Neural progenitor cell (in vitro differentiated cells): ENCODE measurements at regions not wholly inside any gene's neighbourhood (a gene's known extent, or its start where the extent isn't known, plus 50 kb on each side); places are given as distances from the start of the nearest gene placed in this dataset.

Experiments
- DNase-seq: peaks from one replicate; pipeline ENCODE4 v3.0.0-alpha.2; 2016; ENCODE audit warnings: low spot score
- H2AFZ ChIP-seq: fragments of 200-600 bp; sonication (generic); replicated peaks from 2 replicates; pipeline ENCODE4 v1.6.1; 2016; ENCODE audit warnings: antibody characterized with exemption
- H3F3A ChIP-seq: fragments of 200-600 bp; sonication (generic); 2 replicates; pipeline ENCODE4 v1.6.1; 2016; ENCODE audit warnings: antibody characterized with exemption, low read depth
- H3K27ac ChIP-seq: fragments of 200-600 bp; sonication (generic); 2 replicates; pipeline ENCODE4 v1.5.1; 2016; ENCODE audit warnings: mild to moderate bottlenecking
- H3K27me3 ChIP-seq: fragments of 200-600 bp; sonication (generic); 2 replicates; pipeline ENCODE4 v1.6.1; 2016; ENCODE audit warnings: mild to moderate bottlenecking, moderate library complexity
- H3K36me3 ChIP-seq: fragments of 200-600 bp; sonication (generic); 2 replicates; pipeline ENCODE4 v1.5.1; 2016
- H3K4me1 ChIP-seq: fragments of 200-600 bp; sonication (generic); 2 replicates; pipeline ENCODE4 v1.6.1; 2016; ENCODE audit warnings: mixed run types
- H3K4me2 ChIP-seq: fragments of 200-600 bp; sonication (generic); 2 replicates; pipeline ENCODE4 v1.6.1; 2016
- H3K4me3 ChIP-seq: fragments of 200-600 bp; sonication (generic); 2 replicates; pipeline ENCODE4 v1.5.1; 2016
- H3K79me2 ChIP-seq: fragments of 200-600 bp; sonication (generic); 2 replicates; pipeline ENCODE4 v1.6.1; 2016; ENCODE audit warnings: low read depth
- H3K9ac ChIP-seq: fragments of 200-600 bp; sonication (generic); 2 replicates; pipeline ENCODE4 v1.6.1; 2016
- H3K9me3 ChIP-seq: fragments of 200-600 bp; sonication (generic); 2 replicates; pipeline ENCODE4 v1.5.1; 2016; ENCODE audit warnings: low read depth
- H4K20me1 ChIP-seq: fragments of 200-600 bp; sonication (generic); 2 replicates; pipeline ENCODE4 v1.6.1; 2016; ENCODE audit warnings: low read depth
- H3K27ac Mint-ChIP-seq: 3 replicates; pipeline ENCODE4 v1.8.0; 2021; ENCODE audit warnings: mixed read lengths
- H3K27me3 Mint-ChIP-seq: 2 replicates; pipeline ENCODE4 v1.8.0; 2022; ENCODE audit warnings: low read depth, mild to moderate bottlenecking, inconsistent platforms, moderate library complexity, mixed read lengths; ENCODE audit not compliant: insufficient read depth
- H3K36me3 Mint-ChIP-seq: 3 replicates; pipeline ENCODE4 v1.8.0; 2021; ENCODE audit warnings: mixed read lengths
- H3K4me1 Mint-ChIP-seq: 3 replicates; pipeline ENCODE4 v1.8.0; 2021; ENCODE audit warnings: mixed read lengths
- H3K4me3 Mint-ChIP-seq: 3 replicates; pipeline ENCODE4 v1.8.0; 2021; ENCODE audit warnings: mild to moderate bottlenecking, moderate library complexity, mixed read lengths
- H3K9me3 Mint-ChIP-seq: 3 replicates; pipeline ENCODE4 v1.8.0; 2020; ENCODE audit warnings: mixed read lengths
- EZH2 ChIP-seq: fragments of 200-600 bp; sonication (generic); IDR thresholded peaks from 2 replicates; pipeline ENCODE4 v1.6.1; 2017; ENCODE audit warnings: antibody characterized with exemption, mild to moderate bottlenecking, moderate library complexity
- EZH2phosphoT487 ChIP-seq: fragments of 200-600 bp; sonication (generic); IDR thresholded peaks from 2 replicates; pipeline ENCODE4 v1.6.1; 2017; ENCODE audit warnings: antibody characterized with exemption
- TF ChIP-seq, protein P1 (sequence below): fragments of 200-600 bp; sonication (generic); IDR thresholded peaks from 2 replicates; pipeline ENCODE4 v1.5.1; 2017; ENCODE audit warnings: antibody characterized with exemption, mild to moderate bottlenecking

- Mint-ChIP-seq H3K9me3 (no peaks in the 10 kb centered on the region), H3K4me1 (peaks cover 12% of the 10 kb centered on the region), H3K27ac (no peak overlapping the region), H3K4me3 (no peak overlapping the region), H3K36me3 (no peaks in the 10 kb centered on the region), H3K27me3 (peaks cover 7% of the 10 kb centered on the region)
- Histone ChIP-seq H4K20me1 (no peaks in the 10 kb centered on the region), H3K4me2 (no peak overlapping the region), H3K27ac (no peak overlapping the region), H3K4me1 (no peaks in the 10 kb centered on the region), H3F3A (peaks cover 3% of the 10 kb centered on the region), H3K9ac (no peak overlapping the region), H3K27me3 (no peaks in the 10 kb centered on the region), H3K79me2 (no peaks in the 10 kb centered on the region), H2AFZ (no peak overlapping the region), H3K9me3 (no peaks in the 10 kb centered on the region), H3K4me3 (no peak overlapping the region), H3K36me3 (no peaks in the 10 kb centered on the region)
- TF ChIP-seq, protein P1, sequence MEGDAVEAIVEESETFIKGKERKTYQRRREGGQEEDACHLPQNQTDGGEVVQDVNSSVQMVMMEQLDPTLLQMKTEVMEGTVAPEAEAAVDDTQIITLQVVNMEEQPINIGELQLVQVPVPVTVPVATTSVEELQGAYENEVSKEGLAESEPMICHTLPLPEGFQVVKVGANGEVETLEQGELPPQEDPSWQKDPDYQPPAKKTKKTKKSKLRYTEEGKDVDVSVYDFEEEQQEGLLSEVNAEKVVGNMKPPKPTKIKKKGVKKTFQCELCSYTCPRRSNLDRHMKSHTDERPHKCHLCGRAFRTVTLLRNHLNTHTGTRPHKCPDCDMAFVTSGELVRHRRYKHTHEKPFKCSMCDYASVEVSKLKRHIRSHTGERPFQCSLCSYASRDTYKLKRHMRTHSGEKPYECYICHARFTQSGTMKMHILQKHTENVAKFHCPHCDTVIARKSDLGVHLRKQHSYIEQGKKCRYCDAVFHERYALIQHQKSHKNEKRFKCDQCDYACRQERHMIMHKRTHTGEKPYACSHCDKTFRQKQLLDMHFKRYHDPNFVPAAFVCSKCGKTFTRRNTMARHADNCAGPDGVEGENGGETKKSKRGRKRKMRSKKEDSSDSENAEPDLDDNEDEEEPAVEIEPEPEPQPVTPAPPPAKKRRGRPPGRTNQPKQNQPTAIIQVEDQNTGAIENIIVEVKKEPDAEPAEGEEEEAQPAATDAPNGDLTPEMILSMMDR: no peak
- TF ChIP-seq EZH2 (no peak), EZH2phosphoT487 (no peak)
- DNase-seq: no peak
Observed at GRCh38 chr14:104321802-104322130, 183.4 kb downstream of the KIF26A start.

DNA sequence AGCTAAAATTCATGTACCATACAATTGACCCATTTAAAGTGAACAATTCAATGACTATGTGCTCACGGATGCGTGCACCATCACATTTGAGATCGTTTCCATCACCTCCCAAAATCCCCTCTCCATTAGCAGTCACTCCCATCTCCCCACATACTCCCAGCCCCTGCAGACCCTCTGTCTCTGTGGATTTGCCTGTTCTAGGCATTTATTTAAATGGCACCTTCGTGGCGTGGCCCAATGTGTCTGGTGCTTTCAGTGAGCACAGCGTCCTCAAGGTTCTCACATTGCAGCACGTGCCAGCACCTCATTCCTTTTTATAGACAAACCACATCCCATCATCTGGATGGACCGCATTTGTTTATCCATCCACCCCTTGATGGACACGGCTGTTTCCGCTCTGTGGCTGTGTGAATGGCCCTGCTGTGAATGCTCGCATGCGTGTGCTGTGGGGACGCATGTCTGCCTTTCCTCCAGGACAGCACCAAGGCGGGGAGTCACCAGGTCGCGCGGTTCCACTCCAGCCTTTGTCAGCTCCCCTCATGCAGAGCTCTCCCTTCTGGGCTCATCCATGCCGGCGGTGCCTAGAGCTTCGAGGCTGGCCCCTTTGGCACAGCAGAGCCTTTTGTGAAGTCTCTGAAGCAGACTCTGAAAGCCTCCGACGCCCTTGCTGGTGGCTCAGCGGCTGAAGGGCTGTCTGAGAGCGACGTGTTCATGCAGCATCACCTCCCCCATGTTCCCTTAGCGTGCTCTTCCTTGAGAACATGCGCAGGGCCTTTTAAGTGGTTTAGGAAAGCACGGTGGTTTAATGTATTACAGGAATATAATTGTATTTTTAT, 184.4 kb downstream of the KIF26A start:
- H3F3A ChIP-seq: peaks cover 3% of the 10 kb centered on the region
- no peak overlapping the region for H2AFZ ChIP-seq
- peaks cover 1% of the 10 kb centered on the region for H3K9me3 Mint-ChIP-seq
- H3K27ac ChIP-seq: no peak overlapping the region
- peaks cover 17% of the 10 kb centered on the region for H3K4me1 Mint-ChIP-seq
- H3K27me3 ChIP-seq: no peaks in the 10 kb centered on the region
- H3K4me2 ChIP-seq: no peak overlapping the region
- peak overlapping the region; percentile 59 for H3K27ac Mint-ChIP-seq
- H3K36me3 Mint-ChIP-seq: no peaks in the 10 kb centered on the region
- no peak overlapping the region for H3K4me3 Mint-ChIP-seq
- H3K9ac ChIP-seq: no peak overlapping the region
- H3K4me1 ChIP-seq: no peaks in the 10 kb centered on the region
- TF ChIP-seq, protein P1: no peak
- TF ChIP-seq EZH2: no peak
- no peak for TF ChIP-seq EZH2phosphoT487
- peak; percentile 41 for DNase-seq
- H3K9me3 ChIP-seq: no peaks in the 10 kb centered on the region
- no peaks in the 10 kb centered on the region for H3K79me2 ChIP-seq
- peaks cover 7% of the 10 kb centered on the region for H3K27me3 Mint-ChIP-seq
- H3K4me3 ChIP-seq: no peak overlapping the region
- no peaks in the 10 kb centered on the region for H4K20me1 ChIP-seq
- no peaks in the 10 kb centered on the region for H3K36me3 ChIP-seq

DNA sequence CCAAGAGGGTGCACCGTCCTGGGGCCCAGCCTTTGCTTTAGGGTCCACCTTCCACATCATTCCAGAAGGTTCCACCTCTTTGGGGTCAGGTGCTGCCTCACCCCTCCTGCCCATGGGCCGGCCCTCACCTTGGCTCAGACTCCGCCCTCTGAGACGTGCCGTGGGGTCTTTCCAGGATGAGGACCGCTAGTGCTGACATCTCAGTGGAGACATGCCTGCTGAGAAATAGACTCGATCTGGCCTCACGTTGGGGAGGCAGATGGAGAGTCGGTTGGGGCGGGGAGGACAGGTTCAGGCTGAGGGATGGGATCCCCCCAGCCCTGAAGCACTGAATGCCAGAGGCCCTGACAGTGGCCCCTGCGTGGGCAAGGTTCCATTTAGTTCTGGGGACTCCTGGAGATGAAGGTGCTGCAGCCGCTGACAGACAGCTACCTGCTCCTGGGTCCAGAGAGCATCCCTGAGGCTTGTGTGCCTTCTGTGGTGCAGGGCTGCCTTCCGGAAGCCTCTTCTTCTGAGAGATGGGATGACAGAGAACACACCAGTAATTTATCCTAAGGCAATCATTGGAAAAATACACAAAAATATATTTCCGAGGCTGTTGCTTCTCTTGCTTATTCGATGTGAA, 185.3 kb downstream of the KIF26A start:
- no peak for DNase-seq
- Histone ChIP-seq H3K27me3 (no peaks in the 10 kb centered on the region), H3F3A (peaks cover 3% of the 10 kb centered on the region), H3K9me3 (no peaks in the 10 kb centered on the region), H3K27ac (no peak overlapping the region), H3K4me2 (no peak overlapping the region), H3K4me3 (no peak overlapping the region), H3K9ac (no peak overlapping the region), H3K4me1 (no peaks in the 10 kb centered on the region), H2AFZ (no peak overlapping the region), H4K20me1 (no peaks in the 10 kb centered on the region), H3K36me3 (no peaks in the 10 kb centered on the region), H3K79me2 (no peaks in the 10 kb centered on the region)
- Mint-ChIP-seq H3K27ac (no peak overlapping the region), H3K9me3 (peaks cover 3% of the 10 kb centered on the region), H3K27me3 (peaks cover 7% of the 10 kb centered on the region), H3K4me3 (no peak overlapping the region), H3K36me3 (no peaks in the 10 kb centered on the region), H3K4me1 (peaks cover 20% of the 10 kb centered on the region)
- TF ChIP-seq EZH2phosphoT487 (no peak), EZH2 (no peak)
- TF ChIP-seq, protein P1: no peak
